Heart left ventricle (tissue), 16 donors: ENCODE measurements at regions not wholly inside any gene's neighbourhood (a gene's known extent, or its start where the extent isn't known, plus 50 kb on each side); places are given as distances from the start of the nearest gene placed in this dataset.

ENCODE experiments used
- ATAC-seq, 4 donors: fragments of 200-7000 bp; cut with Tn5 transposase; one replicate each; pipeline ENCODE4 v1.9.1; 2020 to 2022; ENCODE audit warnings: moderate library complexity in 4 of 4, mild to moderate bottlenecking in 3 of 4, moderate number of reproducible peaks in 1 of 4
- DNase-seq, 5 donors: peaks; one replicate each; pipeline ENCODE4 v3.0.0-alpha.2; 2020
- H3K27ac ChIP-seq, 12 donors: fragments of 200-600 bp; sonication (generic) in 4 of 12; one replicate each; pipeline versions ENCODE4 v1.5.0 to v1.8.0; 2016 to 2022; ENCODE audit warnings: mild to moderate bottlenecking in 2 of 12
- H3K27me3 ChIP-seq, 9 donors: fragments of 200-600 bp; sonication (generic) in 2 of 9; one replicate each; pipeline versions ENCODE4 v1.5.1 to v1.8.0; 2016 to 2022; ENCODE audit warnings: mild to moderate bottlenecking in 3 of 9
- H3K36me3 ChIP-seq, 9 donors: fragments of 200-600 bp; sonication (generic) in 2 of 9; one replicate each; pipeline versions ENCODE4 v1.5.0 to v1.8.0; 2018 to 2022; ENCODE audit warnings: mild to moderate bottlenecking in 2 of 9
- H3K4me1 ChIP-seq, 12 donors: fragments of 200-600 bp; sonication (generic) in 4 of 12; one replicate each; pipeline versions ENCODE4 v1.5.0 to v1.8.0; 2016 to 2022; ENCODE audit warnings: mild to moderate bottlenecking in 3 of 12
- H3K4me3 ChIP-seq, 12 donors: fragments of 200-600 bp; sonication (generic) in 4 of 12; one replicate each; pipeline versions ENCODE4 v1.5.0 to v1.8.0; 2017 to 2022; ENCODE audit warnings: mild to moderate bottlenecking in 9 of 12, moderate library complexity in 4 of 12
- H3K9me3 ChIP-seq, 12 donors: fragments of 200-600 bp; sonication (generic) in 4 of 12; one replicate each; pipeline versions ENCODE4 v1.5.0 to v1.8.0; 2016 to 2022; ENCODE audit warnings: mild to moderate bottlenecking in 1 of 12
- CTCF ChIP-seq, 12 donors: fragments of 200-600 bp; sonication (generic) in 4 of 12; IDR thresholded peaks; one replicate each; pipeline versions ENCODE4 v1.5.0 to v1.8.0; 2018 to 2022; ENCODE audit warnings: antibody characterized with exemption in 12 of 12, mild to moderate bottlenecking in 5 of 12
- POLR2A ChIP-seq, 2 donors: fragments of 450-650 bp; IDR thresholded peaks; one replicate each; pipeline ENCODE4 v1.6.1; 2017; ENCODE audit warnings: antibody characterized with exemption in 2 of 2, mild to moderate bottlenecking in 2 of 2, moderate library complexity in 2 of 2
- WGBS, 4 donors: extraction: QIAGEN DNeasy Blood & Tissue Kit in 2 of 4; methylation state at CpG; one replicate each; pipeline versions ENCODE4 v1.1.5 to v1.1.7; 2013 to 2018; 5-methylcytosine and 5-hydroxymethylcytosine counted together
- intact Hi-C, 10 donors: fragments of 100-400 bp; cut with DNase I; formaldehyde crosslinking; loops; one replicate each; pipeline versions ENCODE4 v1.11.1 to v1.14.2; 2022
- donor health status: ischemic (EF 13 %, LVEDD 7.1; RV severe dilation, severe dysfunction).
- donor health status: healthy with polysubstance abuse.
- donor health status: DM: no; HTN: yes; CAD: no.
- donor health status: DM: no; HTN: no; CAD: no.
- donor health status: ischemic (EF 25% LVEDD 6.9; RV normal size, moderate dysfunction).
- donor health status: ischemic (EF 25% LVEDD 5.7; RV mildly dilated, moderate dysfunction).
- donor health status: healthy.
- donor health status: DM: yes; HTN: yes; CAD: no.
- donor health status: ischemic (EF 35%, LVEDD 5.7; RV mildly dilated, moderate dysfunction).
- donor health status: nonischemic (EF 11% LVEDD 7.7; RV severe dilation, severe dysfunction).
- donor health status: DM: yes; HTN: yes; CAD: no.
- donor health status: PGD.
- donor health status: ischemic (EF 29% LVEDD 5.4; RV normal size, mild dysfunction).
- donor health status: nonischemic (EF 23%, LVEDD 6.1; RV moderate dilation, normal function).

- no peak overlapping the region for H3K4me3 ChIP-seq
- WGBS, 4 donors, result 71 to 81% (median 79%) methylated on average over 1 of the region's 1 CpG
- ATAC-seq (no peak), DNase-seq (no peak)
- intact Hi-C loops, result no loop called here
- H3K9me3 ChIP-seq, result peaks cover 0 to 11% (median 0%) of the 10 kb centered on the region in 12 donors
- no peaks in the 10 kb centered on the region for H3K4me1 ChIP-seq
- H3K27ac ChIP-seq, result no peak overlapping the region
- TF ChIP-seq POLR2A (IDR thresholded peaks at IDR 0.05), result no peak
- no peak for TF ChIP-seq CTCF (IDR thresholded peaks at IDR 0.05)
- H3K36me3 ChIP-seq, result no peaks in the 10 kb centered on the region
- H3K27me3 ChIP-seq, result peaks cover 0 to 9% (median 0%) of the 10 kb centered on the region in 9 donors
Measured at GRCh38 chrX:113947548-113947947, 636.3 kb upstream of the HTR2C start.

GRCh38 chrX:113935518-113935917 lies 648.4 kb upstream of the HTR2C start:
- WGBS, 4 donors, result 76 to 81% (median 78%) methylated on average over 2 of the region's 2 CpGs
- H3K9me3 ChIP-seq, result no peaks in the 10 kb centered on the region
- no peak for ATAC-seq
- H3K27me3 ChIP-seq, result peaks cover 0 to 4% (median 0%) of the 10 kb centered on the region in 9 donors
- no peak overlapping the region for H3K27ac ChIP-seq
- intact Hi-C loops, result no loop called here
- no peak overlapping the region for H3K4me3 ChIP-seq
- no peaks in the 10 kb centered on the region for H3K4me1 ChIP-seq
- no peak for DNase-seq
- no peak for TF ChIP-seq CTCF (IDR thresholded peaks at IDR 0.05)
- no peak for TF ChIP-seq POLR2A (IDR thresholded peaks at IDR 0.05)
- H3K36me3 ChIP-seq, result no peaks in the 10 kb centered on the region

GRCh38 chrX:113933931-113934330 lies 650.0 kb upstream of the HTR2C start:
- no peak overlapping the region for H3K27ac ChIP-seq
- ATAC-seq (no peak), DNase-seq (no peak)
- no peaks in the 10 kb centered on the region for H3K4me1 ChIP-seq
- no peaks in the 10 kb centered on the region for H3K9me3 ChIP-seq
- intact Hi-C loops, result no loop called here
- TF ChIP-seq POLR2A (IDR thresholded peaks at IDR 0.05), result no peak
- H3K4me3 ChIP-seq, result no peak overlapping the region
- H3K27me3 ChIP-seq, result peaks cover 0 to 6% (median 0%) of the 10 kb centered on the region in 9 donors
- no peaks in the 10 kb centered on the region for H3K36me3 ChIP-seq

GRCh38 chrX:113929004-113929403 lies 654.9 kb upstream of the HTR2C start:
- intact Hi-C loops, result no loop called here
- TF ChIP-seq POLR2A (IDR thresholded peaks at IDR 0.05) (no peak), CTCF (IDR thresholded peaks at IDR 0.05) (peak in 4 of 12 donors; percentile 5 to 23 (median 16))

GRCh38 chrX:113920661-113921060 lies 663.2 kb upstream of the HTR2C start:
- H3K36me3 ChIP-seq, result no peaks in the 10 kb centered on the region
- DNase-seq (no peak), ATAC-seq (no peak)
- H3K4me1 ChIP-seq, result no peaks in the 10 kb centered on the region
- WGBS, 4 donors, result 50 to 62% (median 60%) methylated on average over 4 of the region's 4 CpGs
- TF ChIP-seq POLR2A (IDR thresholded peaks at IDR 0.05) (no peak), CTCF (IDR thresholded peaks at IDR 0.05) (no peak)
- no peak overlapping the region for H3K27ac ChIP-seq
- no peaks in the 10 kb centered on the region for H3K27me3 ChIP-seq
- H3K4me3 ChIP-seq, result no peak overlapping the region
- H3K9me3 ChIP-seq, result peaks cover 0 to 9% (median 0%) of the 10 kb centered on the region in 12 donors
- intact Hi-C loops, result no loop called here

More at GRCh38 chrX:113929004-113929403, 654.9 kb upstream of the HTR2C start:
- 25 to 44% (median 35%) methylated on average over 3 of the region's 3 CpGs for WGBS, 4 donors
- H3K36me3 ChIP-seq, result no peaks in the 10 kb centered on the region
- ATAC-seq (no peak), DNase-seq (no peak)
- no peak overlapping the region for H3K27ac ChIP-seq
- peaks cover 0 to 9% (median 0%) of the 10 kb centered on the region in 9 donors for H3K27me3 ChIP-seq
- H3K9me3 ChIP-seq, result peaks cover 0 to 17% (median 0%) of the 10 kb centered on the region in 12 donors
- H3K4me3 ChIP-seq, result no peak overlapping the region
- no peaks in the 10 kb centered on the region for H3K4me1 ChIP-seq
